ENCODE measurements at regions not wholly inside any gene's neighbourhood (a gene's known extent, or its start where the extent isn't known, plus 50 kb on each side); places are given as distances from the start of the nearest gene placed in this dataset.
"Not testable (repeated sequence)": the region's sequence is repeated elsewhere in the genome, so short reads cannot be mapped to it uniquely, and the experiment has no call there.

GRCh38 chr10:29771376-29771775, 136.6 kb upstream of the SVIL start:
- Histone ChIP-seq H3K27ac (ENCODE audit: low read depth in 1 of 2, low read length in 2 of 2) (no peak overlapping the region), H3K9me3 (ENCODE audit: control insufficient read depth in 4 of 4, low read length in 3 of 4) (no peaks in the 10 kb centered on the region), H3K4me1 (ENCODE audit: control insufficient read depth in 4 of 4, insufficient read depth in 4 of 4, low read length in 3 of 4) (no peaks in the 10 kb centered on the region), H3K36me3 (ENCODE audit: control insufficient read depth in 4 of 4, insufficient read depth in 3 of 4, low read depth in 1 of 4, low read length in 3 of 4) (no peaks in the 10 kb centered on the region), H3K9ac (ENCODE audit: low read depth in 1 of 2, low read length in 2 of 2) (no peak overlapping the region), H3K27me3 (ENCODE audit: control insufficient read depth in 4 of 4, insufficient read depth in 4 of 4, low read length in 3 of 4) (no peaks in the 10 kb centered on the region), H3K4me3 (ENCODE audit: low read depth in 1 of 3, low read length in 3 of 3) (no peak overlapping the region)
- TF ChIP-seq GABPA (IDR thresholded peaks at IDR 0.05 in 1 of 2, conservative IDR thresholded peaks at IDR 0.05 in 1 of 2) (no peak), SP1 (IDR thresholded peaks at IDR 0.05) (no peak), FOXA1 (IDR thresholded peaks at IDR 0.05) (no peak), FOXA2 (IDR thresholded peaks at IDR 0.05) (no peak), RXRA (IDR thresholded peaks at IDR 0.05) (no peak), RAD21 (IDR thresholded peaks at IDR 0.05) (no peak), YY1 (IDR thresholded peaks at IDR 0.05) (no peak), ZBTB33 (IDR thresholded peaks at IDR 0.05) (no peak), ATF3 (IDR thresholded peaks at IDR 0.05) (no peak), EGR1 (IDR thresholded peaks at IDR 0.05; ENCODE audit: low read depth in 2 of 2) (no peak), HNF4G (IDR thresholded peaks at IDR 0.05) (no peak), CTCF (IDR thresholded peaks at IDR 0.05; ENCODE audit: low read depth, low read length, missing input control) (no peak), TAF1 (conservative IDR thresholded peaks at IDR 0.05) (no peak), MAX (IDR thresholded peaks at IDR 0.05) (no peak)
- no peak for DNase-seq (ENCODE audit: low spot score)
- 78% methylated on average over 5 of the region's 5 CpGs for WGBS

- not testable (repeated sequence) for DNase-seq (ENCODE audit: low spot score); H3K36me3 ChIP-seq (ENCODE audit: control insufficient read depth in 4 of 4, insufficient read depth in 3 of 4, low read depth in 1 of 4, low read length in 3 of 4); H3K27ac ChIP-seq (ENCODE audit: low read depth in 1 of 2, low read length in 2 of 2); H3K9ac ChIP-seq (ENCODE audit: low read depth in 1 of 2, low read length in 2 of 2); H3K9me3 ChIP-seq (ENCODE audit: control insufficient read depth in 4 of 4, low read length in 3 of 4); H3K4me3 ChIP-seq (ENCODE audit: low read depth in 1 of 3, low read length in 3 of 3); H3K4me1 ChIP-seq (ENCODE audit: control insufficient read depth in 4 of 4, insufficient read depth in 4 of 4, low read length in 3 of 4); H3K27me3 ChIP-seq (ENCODE audit: control insufficient read depth in 4 of 4, insufficient read depth in 4 of 4, low read length in 3 of 4)
- WGBS, result 97% methylated on average over 4 of the region's 4 CpGs
Measured at GRCh38 chr10:29769277-29769676, 134.5 kb upstream of the SVIL start.

GRCh38 chr10:29767968-29768367, 133.2 kb upstream of the SVIL start:
- no peak for DNase-seq (ENCODE audit: low spot score)
- no peaks in the 10 kb centered on the region for H3K9me3 ChIP-seq (ENCODE audit: control insufficient read depth in 4 of 4, low read length in 3 of 4)
- no peak overlapping the region for H3K27ac ChIP-seq (ENCODE audit: low read depth in 1 of 2, low read length in 2 of 2)
- 94% methylated on average over 4 of the region's 4 CpGs for WGBS
- H3K36me3 ChIP-seq (ENCODE audit: control insufficient read depth in 4 of 4, insufficient read depth in 3 of 4, low read depth in 1 of 4, low read length in 3 of 4), result no peaks in the 10 kb centered on the region
- TF ChIP-seq TAF1 (conservative IDR thresholded peaks at IDR 0.05) (no peak), REST (IDR thresholded peaks at IDR 0.05) (no peak), RAD21 (IDR thresholded peaks at IDR 0.05) (no peak), RXRA (IDR thresholded peaks at IDR 0.05) (no peak)
- peaks cover 0 to 6% (median 1%) of the 10 kb centered on the region in 4 donors for H3K4me1 ChIP-seq (ENCODE audit: control insufficient read depth in 4 of 4, insufficient read depth in 4 of 4, low read length in 3 of 4)
- H3K27me3 ChIP-seq (ENCODE audit: control insufficient read depth in 4 of 4, insufficient read depth in 4 of 4, low read length in 3 of 4), result no peaks in the 10 kb centered on the region
- H3K9ac ChIP-seq (ENCODE audit: low read depth in 1 of 2, low read length in 2 of 2), result no peak overlapping the region
- H3K4me3 ChIP-seq (ENCODE audit: low read depth in 1 of 3, low read length in 3 of 3), result no peak overlapping the region
